HG03521 (cell line): ENCODE measurements at regions not wholly inside any gene's neighbourhood (a gene's known extent, or its start where the extent isn't known, plus 50 kb on each side); places are given as distances from the start of the nearest gene placed in this dataset.

Experiments
- ATAC-seq: cut with Tn5 transposase; IDR thresholded peaks from one replicate; pipeline ENCODE4 v1.9.1; 2021; ENCODE audit warnings: mild to moderate bottlenecking, moderate library complexity; ENCODE audit not compliant: unreplicated experiment

DNA sequence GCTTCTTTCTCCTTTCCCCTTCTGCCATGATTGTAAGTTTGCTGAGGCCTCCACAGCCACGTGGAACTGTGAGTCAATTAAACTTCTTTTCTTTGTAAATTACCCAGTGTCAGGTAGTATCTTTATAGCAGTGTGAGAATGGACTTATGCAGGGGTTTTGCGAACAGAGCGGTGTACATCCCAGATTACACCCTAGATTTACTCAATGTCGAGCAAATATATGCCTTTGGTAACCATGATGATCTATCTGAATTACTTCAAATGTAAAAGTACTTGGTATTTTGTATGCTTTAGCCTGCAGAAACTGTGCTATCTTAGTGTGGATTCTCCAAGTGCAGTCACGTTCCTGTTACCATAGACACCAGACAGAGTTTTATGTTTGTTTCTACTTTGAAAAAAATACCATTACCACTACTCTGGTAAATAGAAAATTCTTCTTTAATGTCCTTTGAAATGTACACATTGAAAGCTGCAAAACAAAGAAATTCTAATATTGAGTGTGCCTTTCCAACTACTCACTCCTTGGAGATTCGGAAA is 510.4 kb upstream of the ARGLU1 start:
- no peak for ATAC-seq

DNA sequence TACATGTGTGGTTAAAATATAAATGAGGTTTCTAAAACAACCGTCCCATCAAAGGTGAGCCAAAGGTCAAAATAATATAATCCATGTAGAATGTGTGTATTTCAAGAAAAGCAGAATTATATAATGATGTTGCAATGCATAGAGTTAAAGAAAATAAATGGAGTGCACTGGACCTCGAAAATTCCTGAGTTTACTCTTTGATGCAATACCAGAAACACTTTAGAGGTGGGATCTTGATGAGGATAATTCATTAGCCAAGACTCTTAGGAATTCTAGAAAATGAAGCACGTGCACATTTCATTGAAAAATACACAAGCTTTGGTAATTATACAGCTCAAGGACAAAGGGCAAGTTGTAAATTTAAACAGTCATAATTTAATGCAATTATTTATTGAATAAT is 508.9 kb upstream of the ARGLU1 start:
- ATAC-seq, result no peak

DNA sequence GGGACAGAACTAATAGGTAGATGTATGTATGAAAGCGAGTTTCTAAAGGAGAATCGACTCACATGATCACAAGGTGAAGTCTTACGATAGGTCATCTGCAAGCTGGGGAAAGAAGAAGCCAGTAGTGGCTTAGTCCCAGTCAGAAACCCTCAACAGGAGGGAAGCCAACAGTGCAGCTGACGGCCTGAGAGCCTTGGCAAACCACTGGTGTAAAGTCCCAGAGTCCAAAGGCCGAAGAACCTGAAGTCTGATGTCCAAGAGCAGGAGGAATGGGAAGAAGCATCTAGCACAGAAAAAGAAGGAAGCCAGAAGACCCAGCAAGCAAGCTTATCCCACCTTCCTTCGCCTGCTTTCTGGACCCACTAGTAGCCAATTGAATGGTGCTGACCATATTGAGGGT is 507.6 kb upstream of the ARGLU1 start:
- ATAC-seq, result no peak

DNA sequence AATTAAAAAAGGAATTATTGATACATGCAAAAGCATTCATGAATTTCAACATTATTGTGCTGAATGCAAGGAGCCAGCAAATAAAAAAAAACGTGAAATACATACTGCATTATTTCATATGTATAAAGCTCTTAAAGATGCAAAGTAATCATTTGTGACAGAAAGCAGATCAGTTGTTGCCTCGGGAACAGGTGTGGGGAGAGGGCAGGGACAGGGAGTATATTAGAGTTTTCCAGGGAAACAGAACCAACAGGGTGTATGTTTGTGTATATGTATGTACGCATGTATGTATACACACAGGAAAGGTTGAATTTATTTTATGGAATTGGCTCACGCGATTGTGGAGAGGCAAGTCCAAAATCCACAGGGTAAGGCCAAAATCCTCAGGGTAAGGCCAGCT is 502.9 kb upstream of the ARGLU1 start:
- no peak for ATAC-seq

DNA sequence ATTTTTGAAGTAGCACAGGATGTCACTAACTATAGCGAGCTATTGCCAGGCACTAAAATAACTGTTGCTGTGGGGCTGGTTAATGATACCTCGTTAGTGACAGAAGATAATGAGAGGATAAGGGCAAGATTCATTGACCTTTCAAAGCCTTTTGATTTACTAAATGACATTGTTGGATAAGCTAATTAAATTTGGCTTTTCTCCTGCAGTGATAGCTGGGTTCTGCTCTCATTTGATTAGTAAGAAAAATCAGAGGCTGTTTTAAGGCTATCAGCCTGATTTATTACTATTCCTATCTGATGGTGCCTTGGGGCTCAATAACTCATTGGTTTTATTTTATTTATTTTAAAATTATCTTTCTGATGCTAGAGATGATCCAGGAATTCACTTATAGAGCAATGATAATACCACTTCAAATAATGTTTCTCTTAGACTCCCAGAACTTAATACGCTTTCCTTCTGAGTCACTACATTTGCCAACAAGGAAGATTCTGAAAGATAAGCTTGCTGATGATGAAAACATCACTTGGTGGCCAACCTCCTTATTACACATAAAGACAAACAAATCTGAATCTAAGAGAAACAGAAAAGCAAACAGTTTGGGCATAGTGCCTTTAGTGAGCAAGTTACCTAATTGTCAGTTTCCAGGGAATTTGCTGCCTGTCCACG is 501.3 kb upstream of the ARGLU1 start:
- no peak for ATAC-seq

DNA sequence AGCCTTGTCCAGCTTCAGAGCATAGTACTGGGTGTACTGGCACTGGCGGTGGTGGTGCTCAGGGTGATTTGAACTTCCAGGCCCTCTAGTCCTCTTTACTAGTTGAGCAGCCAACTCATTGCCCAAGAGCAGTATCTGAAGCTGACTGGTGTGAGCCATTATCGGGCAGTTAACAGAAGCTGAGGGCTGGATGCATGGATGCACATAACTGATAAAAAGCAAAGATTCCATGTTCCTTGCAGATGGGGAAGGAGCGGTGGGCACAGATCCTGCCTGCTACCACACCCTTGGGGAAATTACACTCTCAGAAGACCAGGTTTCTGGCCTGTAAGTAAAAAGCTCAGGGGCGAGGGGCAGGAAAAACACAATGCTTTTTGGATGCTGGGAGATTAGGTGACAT is 499.4 kb upstream of the ARGLU1 start:
- no peak for ATAC-seq

DNA sequence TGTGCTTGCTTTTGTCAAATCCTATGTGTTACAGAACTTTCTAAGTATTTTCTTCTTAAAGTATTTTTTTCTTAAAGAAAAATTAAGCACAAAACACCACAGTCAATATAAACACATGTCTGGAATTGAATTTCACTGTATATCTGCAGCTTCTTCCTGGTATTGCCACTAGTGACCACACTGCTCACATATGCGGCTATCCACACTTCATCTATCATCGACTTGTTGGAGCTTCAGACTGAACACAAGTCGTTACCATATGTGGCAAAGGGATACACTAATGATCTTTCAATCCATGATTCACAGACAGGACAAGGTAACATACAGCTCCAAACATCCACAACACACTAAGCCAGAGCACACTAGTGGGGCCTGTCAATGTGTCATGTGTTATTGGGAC is 498.4 kb upstream of the ARGLU1 start:
- no peak for ATAC-seq

DNA sequence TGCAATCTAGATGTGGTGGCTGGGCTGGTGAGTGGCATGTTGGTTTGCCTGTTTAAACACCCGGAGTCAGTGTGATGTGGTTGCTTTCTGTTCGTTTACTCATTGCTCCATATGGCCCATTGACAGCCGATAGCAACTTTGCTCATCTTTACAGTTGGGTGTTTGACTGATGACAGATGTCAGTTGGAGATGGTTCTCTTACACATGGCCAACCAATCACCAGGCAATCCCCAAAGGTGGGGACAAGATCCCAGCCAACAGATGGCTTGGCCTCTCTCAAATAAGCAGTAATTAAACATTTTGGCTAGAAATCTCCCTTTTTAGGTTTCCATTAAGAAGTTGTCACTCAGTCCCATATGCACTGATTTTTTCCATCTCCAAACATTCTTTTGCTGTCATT is 497.1 kb upstream of the ARGLU1 start:
- no peak for ATAC-seq

DNA sequence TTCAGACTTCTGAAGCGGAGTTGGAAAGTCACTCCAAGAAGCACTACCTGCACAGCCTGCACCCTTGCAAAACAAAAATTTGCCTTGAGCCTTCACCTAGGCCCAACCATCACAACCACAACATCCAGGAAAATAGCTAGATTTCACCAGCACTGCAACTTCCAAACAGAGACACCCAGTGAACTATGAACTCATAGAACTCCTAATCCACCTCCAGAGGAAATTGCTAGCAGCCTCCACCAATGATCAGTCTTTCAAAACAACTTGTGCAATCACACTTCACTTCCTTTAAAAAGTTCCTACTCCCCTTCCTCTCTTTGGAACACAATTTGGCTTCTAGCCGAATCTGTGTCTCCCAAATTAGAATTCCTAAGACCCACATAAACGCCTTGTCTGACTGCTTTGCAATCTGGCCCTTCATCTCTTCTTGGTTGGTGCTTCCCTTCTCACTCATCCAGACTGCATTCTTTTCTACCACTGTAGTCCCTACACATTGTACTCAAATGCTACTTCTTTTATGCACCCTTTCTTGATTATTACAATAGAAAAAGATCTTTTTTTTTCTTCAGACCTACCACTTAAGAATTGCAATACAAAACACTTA is 489.2 kb upstream of the ARGLU1 start:
- no peak for ATAC-seq

DNA sequence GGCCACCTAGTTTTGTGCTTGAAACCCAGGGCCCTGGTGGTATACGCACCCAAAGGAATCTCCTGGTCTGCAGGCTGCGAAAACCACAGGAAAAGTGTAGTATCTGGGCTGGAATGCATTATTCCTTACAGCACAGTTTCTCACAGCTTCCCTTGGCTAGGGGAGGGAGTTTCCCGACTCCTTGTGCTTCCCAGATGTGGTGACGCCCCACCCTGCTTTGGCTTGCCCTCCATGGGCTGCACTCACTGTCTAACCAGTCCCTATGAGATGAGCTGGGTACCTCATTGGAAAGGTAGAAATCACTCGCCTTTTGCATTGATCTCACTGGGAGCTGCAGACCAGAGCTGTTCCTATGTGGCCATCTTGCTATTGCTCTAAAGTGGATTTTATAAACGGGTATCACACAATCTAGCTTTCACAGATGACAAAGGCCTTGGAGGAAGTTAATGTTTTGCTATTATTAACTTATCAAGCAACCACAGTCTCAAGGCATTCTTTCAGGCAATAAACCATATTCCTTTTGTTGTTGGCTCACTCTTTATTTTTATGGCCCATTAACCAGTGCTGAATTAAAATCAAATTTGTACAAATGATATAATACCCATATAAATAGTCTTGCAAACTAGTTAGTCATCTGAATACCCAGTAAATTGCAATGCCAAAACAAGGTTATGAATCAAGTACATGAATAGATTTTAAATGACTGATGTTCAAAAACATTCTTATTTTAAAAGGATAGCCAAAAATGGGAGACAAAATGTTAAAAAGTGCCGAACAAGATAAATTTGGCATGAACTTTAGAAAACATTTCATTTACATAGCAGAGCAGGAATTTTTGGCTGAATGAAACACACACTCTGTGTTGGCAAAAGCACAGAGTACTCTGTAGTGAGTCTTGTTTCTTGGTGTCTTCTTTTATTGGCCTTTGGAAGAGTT is 475.4 kb upstream of the ARGLU1 start:
- no peak for ATAC-seq

DNA sequence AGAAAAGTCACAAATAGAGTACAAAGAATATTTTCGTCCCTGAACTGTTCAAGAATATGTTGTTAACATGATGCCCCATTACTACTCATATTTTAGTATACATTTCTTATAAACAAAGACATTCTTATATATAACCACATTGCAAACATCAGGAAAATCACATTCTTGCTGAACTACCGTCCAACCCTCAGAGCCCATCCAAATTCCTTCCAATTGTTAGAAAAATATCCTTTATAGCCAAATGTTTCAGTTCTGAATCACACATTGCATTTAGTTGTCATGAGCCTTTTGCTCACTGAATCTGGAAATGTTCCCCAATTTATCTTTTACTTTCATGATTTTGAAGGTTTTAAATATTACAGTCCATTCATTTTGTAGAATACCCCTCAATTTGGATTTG is 467.8 kb upstream of the ARGLU1 start:
- ATAC-seq, result no peak

DNA sequence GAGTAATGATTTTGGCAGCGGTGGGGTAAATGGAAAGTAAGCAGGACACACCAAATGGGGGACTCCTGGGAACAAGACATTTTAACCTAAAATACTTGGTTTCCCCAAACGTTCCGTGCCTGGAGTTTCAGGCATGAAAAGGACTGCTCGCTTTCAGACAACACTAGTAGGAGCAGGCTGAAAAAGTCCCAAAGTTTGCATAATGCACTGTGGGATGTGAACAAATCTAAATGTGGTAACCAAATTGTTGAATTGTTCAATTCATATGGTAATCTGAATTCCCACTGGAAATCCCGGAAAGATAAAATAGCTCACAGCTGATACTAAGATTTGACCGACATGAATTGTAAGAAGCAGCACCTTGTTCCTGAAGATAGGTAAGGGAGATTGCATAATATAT is 467.2 kb upstream of the ARGLU1 start:
- ATAC-seq, result no peak

DNA sequence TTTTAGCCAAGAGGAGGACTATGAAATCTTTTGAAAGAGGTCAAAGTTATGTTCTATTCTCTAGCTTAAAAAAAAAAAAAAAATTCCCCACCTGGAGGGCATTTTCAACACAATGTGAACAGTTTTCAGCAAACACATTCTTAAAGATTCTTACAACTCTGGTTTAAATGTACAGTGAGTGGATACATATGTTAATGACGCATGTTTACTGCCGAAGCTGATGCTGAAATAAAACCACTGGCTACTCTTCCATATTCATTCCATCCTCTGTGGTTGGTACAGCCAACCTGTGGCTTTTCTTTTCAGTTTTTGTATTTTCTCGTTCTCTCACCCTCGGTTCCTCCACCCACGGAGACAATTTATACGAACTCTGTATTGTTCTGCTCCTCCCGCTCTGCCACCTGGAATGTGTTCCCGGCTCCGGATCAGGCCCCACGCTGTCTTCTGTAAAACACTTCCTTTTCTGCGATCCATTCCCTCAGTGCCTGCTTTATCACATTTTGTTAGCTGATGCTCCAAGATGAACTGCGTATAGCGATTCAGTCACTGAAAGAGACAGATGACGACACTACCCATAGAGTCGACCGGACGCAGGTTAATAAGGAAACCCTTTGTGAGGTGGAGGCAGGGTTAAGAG is 466.4 kb upstream of the ARGLU1 start:
- ATAC-seq, result no peak

DNA sequence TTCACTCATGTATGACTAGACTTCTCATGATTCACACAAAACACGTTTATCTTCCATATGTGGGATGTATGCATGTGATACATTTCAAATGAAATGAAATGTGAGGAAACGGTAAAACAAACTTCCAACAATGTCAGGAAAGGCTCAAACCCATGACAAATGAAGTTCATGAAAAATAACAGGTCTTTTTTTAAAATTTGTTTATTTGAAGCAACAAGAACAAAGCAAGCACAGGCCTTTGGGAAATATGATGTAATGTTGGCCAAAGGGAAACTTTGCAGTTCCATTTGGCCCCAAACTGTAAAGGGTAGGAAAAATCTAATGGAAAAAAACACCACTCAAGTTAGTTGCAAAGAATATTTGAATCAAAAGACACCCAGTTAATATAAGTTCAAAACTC is 463.8 kb upstream of the ARGLU1 start:
- ATAC-seq, result no peak

DNA sequence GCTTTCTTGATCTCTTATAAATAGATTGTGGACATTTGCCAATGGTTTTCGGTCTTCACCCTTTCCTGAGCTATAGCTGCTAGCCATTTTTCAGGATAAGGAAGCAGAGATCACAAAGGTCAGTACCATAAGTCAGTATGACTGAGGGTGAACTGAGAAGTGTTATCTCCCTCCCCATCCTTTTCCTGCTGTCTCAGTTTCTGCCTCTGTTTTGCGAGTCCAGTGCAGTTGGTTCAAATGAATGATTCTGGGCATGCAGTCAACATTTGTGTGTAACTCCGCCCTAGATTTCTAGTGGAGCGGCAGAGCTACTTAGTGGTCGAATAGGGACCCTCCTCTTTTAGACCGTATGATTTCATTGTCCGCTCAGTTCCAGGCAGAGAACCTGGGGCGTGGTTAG is 460.8 kb upstream of the ARGLU1 start:
- no peak for ATAC-seq

DNA sequence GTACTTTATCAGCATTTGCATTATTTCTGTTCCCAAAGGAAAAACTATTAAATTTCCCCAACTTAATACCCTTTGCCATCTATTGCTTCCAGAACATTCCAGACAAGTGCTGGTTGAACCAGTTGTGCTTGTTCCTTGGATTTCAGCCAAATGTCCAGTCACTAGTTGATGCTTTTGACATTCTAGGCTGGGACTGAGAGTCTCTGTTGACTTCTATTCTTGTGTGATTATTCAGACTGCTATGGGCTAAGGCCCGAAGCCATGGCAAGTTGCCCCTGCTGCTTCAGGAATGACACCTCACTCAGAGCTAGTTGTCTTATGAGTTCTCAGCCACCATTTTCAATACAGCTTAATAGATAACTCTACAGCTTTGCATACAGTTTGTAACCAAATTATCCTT is 458.1 kb upstream of the ARGLU1 start:
- ATAC-seq, result no peak

DNA sequence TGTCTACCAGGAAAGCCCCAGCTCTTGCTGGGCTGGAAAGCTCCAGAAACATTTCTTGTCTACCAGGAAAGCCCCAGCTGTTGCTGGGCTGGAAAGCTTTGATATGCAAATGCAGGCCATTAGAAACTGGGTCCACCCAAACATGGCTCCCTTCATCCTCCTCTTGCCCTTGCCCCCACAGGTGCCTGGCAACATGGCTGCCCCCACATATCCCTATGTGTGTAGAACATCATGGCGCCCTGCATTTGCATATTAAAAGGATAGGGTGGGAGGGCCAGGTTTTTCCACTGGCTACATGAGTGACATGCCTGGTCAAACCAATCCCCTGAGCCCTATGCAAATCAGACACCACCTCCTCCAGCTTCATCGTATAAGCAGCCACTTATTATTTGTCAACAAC is 455.4 kb upstream of the ARGLU1 start:
- no peak for ATAC-seq

DNA sequence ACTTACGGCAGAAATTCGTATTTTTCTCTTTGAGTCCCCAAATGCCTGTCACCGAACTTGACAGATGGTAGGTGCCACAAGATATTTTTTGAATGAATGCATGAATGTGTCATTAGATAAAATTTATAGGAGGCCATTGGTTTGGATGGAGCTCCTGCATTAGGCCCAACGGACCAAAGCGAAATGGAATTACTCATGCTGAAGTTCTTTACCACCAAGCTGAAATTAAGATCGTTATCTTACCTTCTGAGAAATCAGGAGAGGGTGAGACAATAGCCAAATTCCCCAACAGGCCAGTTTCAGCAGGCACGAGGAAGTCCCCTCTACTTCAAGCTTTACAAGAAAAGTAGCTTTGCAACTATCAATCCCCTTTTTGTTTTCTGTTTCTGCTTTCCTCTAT is 452.5 kb upstream of the ARGLU1 start:
- ATAC-seq, result no peak

DNA sequence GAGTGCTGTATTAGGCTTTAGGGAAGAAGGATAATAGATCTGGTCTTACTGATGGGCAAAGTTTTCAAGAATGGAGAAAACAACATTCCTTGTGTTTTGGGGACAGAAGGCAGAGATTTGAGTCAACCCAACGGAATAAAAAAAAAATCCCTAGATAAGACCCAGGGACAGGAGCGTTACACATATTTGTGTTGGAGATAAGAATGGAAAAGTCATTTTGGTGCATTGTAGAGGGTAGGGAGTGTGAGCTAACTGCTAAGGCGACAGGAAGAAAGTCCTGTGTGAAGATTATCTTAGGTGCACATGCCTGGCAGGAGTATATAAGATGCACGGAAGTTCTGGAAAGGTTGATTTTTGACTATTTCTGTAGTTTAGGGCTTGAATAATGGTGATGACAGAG is 450.3 kb upstream of the ARGLU1 start:
- no peak for ATAC-seq

DNA sequence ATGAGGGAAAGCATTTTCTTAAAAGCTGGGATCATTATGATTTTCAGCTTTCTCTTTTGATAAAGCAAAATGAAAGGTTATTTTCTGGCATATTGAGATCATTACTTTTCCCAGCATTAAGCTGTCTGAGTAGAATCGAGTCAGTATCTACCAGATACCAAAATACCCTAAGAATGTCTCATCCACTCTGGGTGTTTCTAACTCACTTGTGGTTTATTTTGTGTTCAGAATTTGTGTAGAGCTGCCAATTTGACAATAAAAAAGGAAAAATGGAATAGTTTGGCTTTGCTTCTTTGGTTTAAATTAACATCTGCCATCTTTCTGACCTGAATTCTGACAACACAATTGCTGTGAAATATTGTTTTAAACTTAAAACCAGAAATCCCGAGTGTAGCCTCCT is 438.7 kb upstream of the ARGLU1 start:
- no peak for ATAC-seq

DNA sequence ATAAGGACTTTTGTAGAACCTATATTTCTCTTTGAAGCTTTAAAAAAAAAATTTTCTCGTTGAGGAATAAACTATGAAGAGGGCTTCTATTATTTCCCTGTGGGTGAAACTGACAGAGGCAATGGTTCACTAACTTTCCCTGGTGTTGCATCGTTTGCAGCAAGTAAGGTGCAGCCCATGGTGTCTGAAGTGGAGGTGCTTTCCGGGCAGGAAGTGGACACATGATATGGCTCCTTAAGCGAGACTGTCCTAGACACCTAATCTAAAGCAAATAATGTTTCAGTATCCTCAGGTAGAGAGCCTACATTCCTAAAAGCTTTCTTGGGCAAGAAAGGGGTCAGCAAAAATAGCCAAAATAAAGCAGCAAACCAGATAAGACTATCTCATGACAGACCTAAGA is 437.6 kb upstream of the ARGLU1 start:
- no peak for ATAC-seq
